ENCODE measurements at regions not wholly inside any gene's neighbourhood (a gene's known extent, or its start where the extent isn't known, plus 50 kb on each side); places are given as distances from the start of the nearest gene placed in this dataset.

- Histone ChIP-seq H3K4me3 (ENCODE audit: low read depth, low read length) (no peak overlapping the region), H3K4me1 (ENCODE audit: control insufficient read depth, insufficient read depth, low read length) (no peaks in the 10 kb centered on the region), H3K36me3 (ENCODE audit: control insufficient read depth in 2 of 2, insufficient read depth in 1 of 2, low read length in 2 of 2) (no peaks in the 10 kb centered on the region), H3K27ac (ENCODE audit: extremely low read depth, low read depth, low read length) (no peak overlapping the region), H3K9me3 (ENCODE audit: control insufficient read depth, insufficient read depth, low read depth, low read length) (no peaks in the 10 kb centered on the region)
- CTCF ChIA-PET: no interaction called here
- POLR2A ChIA-PET: no interaction called here
- TF ChIP-seq ZEB2 (tag by site-specific recombination; IDR thresholded peaks at IDR 0.05) (no peak), ZNF596 (tag by site-specific recombination; IDR thresholded peaks at IDR 0.05) (no peak), ZNF449 (tag by site-specific recombination; IDR thresholded peaks at IDR 0.05) (no peak), ZNF830 (tag by site-specific recombination; IDR thresholded peaks at IDR 0.05; ENCODE audit: low read depth) (no peak), ZNF510 (tag by site-specific recombination; IDR thresholded peaks at IDR 0.05; ENCODE audit: insufficient replicate concordance) (no peak), ZNF704 (tag by site-specific recombination; IDR thresholded peaks at IDR 0.05) (no peak), ZNF48 (tag by site-specific recombination; IDR thresholded peaks at IDR 0.05) (no peak), FEZF1 (tag by site-specific recombination; IDR thresholded peaks at IDR 0.05) (no peak), ZNF555 (tag by site-specific recombination; conservative IDR thresholded peaks at IDR 0.05) (no peak), SALL2 (tag by site-specific recombination; IDR thresholded peaks at IDR 0.05; ENCODE audit: borderline replicate concordance) (no peak), ZNF791 (tag by site-specific recombination; IDR thresholded peaks at IDR 0.05) (no peak), ZNF391 (tag by site-specific recombination; IDR thresholded peaks at IDR 0.05; ENCODE audit: borderline replicate concordance, low read depth) (no peak), ZNF169 (tag by site-specific recombination; IDR thresholded peaks at IDR 0.05) (no peak), ZNF19 (tag by site-specific recombination; IDR thresholded peaks at IDR 0.05; ENCODE audit: low read depth) (no peak), ZNF473 (tag by site-specific recombination; IDR thresholded peaks at IDR 0.05) (no peak), PBX3 (CRISPR knock-in tag; IDR thresholded peaks at IDR 0.05) (no peak), ZNF18 (tag by site-specific recombination; IDR thresholded peaks at IDR 0.05) (no peak), IKZF3 (tag by site-specific recombination; IDR thresholded peaks at IDR 0.05) (no peak), PRDM4 (tag by site-specific recombination; IDR thresholded peaks at IDR 0.05) (no peak), ZNF548 (tag by site-specific recombination; IDR thresholded peaks at IDR 0.05) (no peak)
Measured at GRCh38 chr4:130416228-130416627, 1320.3 kb downstream of the C4orf33 start.

Data from HEK293 (cell line).